Activated T-helper 17 cell treated with anti-CD3 and anti-CD28 coated beads, Interleukin-2, amount 50 U/mL, for 72 hours (primary cell): ENCODE measurements at regions not wholly inside any gene's neighbourhood (a gene's known extent, or its start where the extent isn't known, plus 50 kb on each side); places are given as distances from the start of the nearest gene placed in this dataset.
"Not testable (repeated sequence)": the region's sequence is repeated elsewhere in the genome, so short reads cannot be mapped to it uniquely, and the experiment has no call there.

Experiments used
- ATAC-seq: fragments of 150-1000 bp; cut with Tn5 transposase; replicated peaks from 2 replicates; pipeline ENCODE4 v1.10.0; 2021; ENCODE audit warnings: mild to moderate bottlenecking, moderate library complexity
- H3K27ac Mint-ChIP-seq: one replicate; pipeline ENCODE4 v1.8.0; 2022; ENCODE audit warnings: mixed read lengths
- H3K27me3 Mint-ChIP-seq: one replicate; pipeline ENCODE4 v1.8.0; 2022; ENCODE audit warnings: mixed read lengths
- H3K36me3 Mint-ChIP-seq: one replicate; pipeline ENCODE4 v1.8.0; 2022; ENCODE audit warnings: low read depth, mild to moderate bottlenecking, mixed read lengths
- H3K4me1 Mint-ChIP-seq: one replicate; pipeline ENCODE4 v1.8.0; 2022; ENCODE audit warnings: mixed read lengths
- H3K4me3 Mint-ChIP-seq: one replicate; pipeline ENCODE4 v1.8.0; 2022; ENCODE audit warnings: mild to moderate bottlenecking, mixed read lengths
- H3K9me3 Mint-ChIP-seq: one replicate; pipeline ENCODE4 v1.8.0; 2022; ENCODE audit warnings: mixed read lengths

GRCh38 chr2:39563572-39563971, 102.1 kb upstream of the TMEM178A start:
- Mint-ChIP-seq H3K27ac (no peak overlapping the region), H3K9me3 (peaks cover 17% of the 10 kb centered on the region), H3K27me3 (no peaks in the 10 kb centered on the region), H3K36me3 (no peaks in the 10 kb centered on the region), H3K4me3 (no peak overlapping the region), H3K4me1 (no peaks in the 10 kb centered on the region)
- no peak for ATAC-seq

- no peaks in the 10 kb centered on the region for H3K27me3 Mint-ChIP-seq
- H3K27ac Mint-ChIP-seq = no peak overlapping the region
- H3K4me3 Mint-ChIP-seq = no peak overlapping the region
- no peak for ATAC-seq
- peaks cover 17% of the 10 kb centered on the region for H3K9me3 Mint-ChIP-seq
- no peaks in the 10 kb centered on the region for H3K36me3 Mint-ChIP-seq
- no peaks in the 10 kb centered on the region for H3K4me1 Mint-ChIP-seq
Measured at GRCh38 chr2:39567507-39567906, 98.2 kb upstream of the TMEM178A start.

- no peaks in the 10 kb centered on the region for H3K27me3 Mint-ChIP-seq
- no peaks in the 10 kb centered on the region for H3K36me3 Mint-ChIP-seq
- H3K4me1 Mint-ChIP-seq = no peaks in the 10 kb centered on the region
- H3K9me3 Mint-ChIP-seq = peaks cover 12% of the 10 kb centered on the region
- no peak overlapping the region for H3K27ac Mint-ChIP-seq
- no peak for ATAC-seq
- H3K4me3 Mint-ChIP-seq = no peak overlapping the region
Measured at GRCh38 chr2:39568116-39568515, 97.6 kb upstream of the TMEM178A start.

GRCh38 chr2:39568561-39569006, 97.1 kb upstream of the TMEM178A start:
- Mint-ChIP-seq H3K4me3 (no peak overlapping the region), H3K27ac (no peak overlapping the region), H3K27me3 (no peaks in the 10 kb centered on the region), H3K36me3 (no peaks in the 10 kb centered on the region), H3K9me3 (peaks cover 7% of the 10 kb centered on the region), H3K4me1 (no peaks in the 10 kb centered on the region)
- ATAC-seq = no peak

- no peaks in the 10 kb centered on the region for H3K36me3 Mint-ChIP-seq
- no peaks in the 10 kb centered on the region for H3K27me3 Mint-ChIP-seq
- no peak overlapping the region for H3K4me3 Mint-ChIP-seq
- no peak overlapping the region for H3K27ac Mint-ChIP-seq
- H3K9me3 Mint-ChIP-seq = no peaks in the 10 kb centered on the region
- H3K4me1 Mint-ChIP-seq = no peaks in the 10 kb centered on the region
- no peak for ATAC-seq
Measured at GRCh38 chr2:39570130-39570555, 95.6 kb upstream of the TMEM178A start.

GRCh38 chr2:39570614-39571013, 95.1 kb upstream of the TMEM178A start:
- H3K27me3 Mint-ChIP-seq = no peaks in the 10 kb centered on the region
- H3K27ac Mint-ChIP-seq = no peak overlapping the region
- no peaks in the 10 kb centered on the region for H3K9me3 Mint-ChIP-seq
- H3K4me1 Mint-ChIP-seq = no peaks in the 10 kb centered on the region
- no peaks in the 10 kb centered on the region for H3K36me3 Mint-ChIP-seq
- no peak overlapping the region for H3K4me3 Mint-ChIP-seq
- ATAC-seq = no peak

GRCh38 chr2:39571111-39571731, 94.5 kb upstream of the TMEM178A start:
- H3K4me3 Mint-ChIP-seq = no peak overlapping the region
- H3K27ac Mint-ChIP-seq = no peak overlapping the region
- no peak for ATAC-seq
- H3K4me1 Mint-ChIP-seq = no peaks in the 10 kb centered on the region
- no peaks in the 10 kb centered on the region for H3K9me3 Mint-ChIP-seq
- no peaks in the 10 kb centered on the region for H3K27me3 Mint-ChIP-seq
- no peaks in the 10 kb centered on the region for H3K36me3 Mint-ChIP-seq

GRCh38 chr2:39573276-39573675, 92.4 kb upstream of the TMEM178A start:
- Mint-ChIP-seq H3K36me3 (no peaks in the 10 kb centered on the region), H3K4me3 (no peak overlapping the region), H3K9me3 (no peaks in the 10 kb centered on the region), H3K4me1 (no peaks in the 10 kb centered on the region), H3K27me3 (no peaks in the 10 kb centered on the region), H3K27ac (no peak overlapping the region)
- ATAC-seq = no peak

GRCh38 chr2:39581866-39582265, 83.9 kb upstream of the TMEM178A start:
- no peak overlapping the region for H3K27ac Mint-ChIP-seq
- H3K9me3 Mint-ChIP-seq = peaks cover 5% of the 10 kb centered on the region
- no peaks in the 10 kb centered on the region for H3K4me1 Mint-ChIP-seq
- no peaks in the 10 kb centered on the region for H3K36me3 Mint-ChIP-seq
- H3K27me3 Mint-ChIP-seq = peaks cover 4% of the 10 kb centered on the region
- ATAC-seq = no peak
- no peak overlapping the region for H3K4me3 Mint-ChIP-seq

GRCh38 chr2:39583213-39583612, 82.5 kb upstream of the TMEM178A start:
- no peak for ATAC-seq
- Mint-ChIP-seq H3K4me3 (no peak overlapping the region), H3K4me1 (no peaks in the 10 kb centered on the region), H3K9me3 (peaks cover 5% of the 10 kb centered on the region), H3K27ac (no peak overlapping the region), H3K27me3 (peaks cover 4% of the 10 kb centered on the region), H3K36me3 (no peaks in the 10 kb centered on the region)

- no peak overlapping the region for H3K27ac Mint-ChIP-seq
- H3K36me3 Mint-ChIP-seq = no peaks in the 10 kb centered on the region
- H3K27me3 Mint-ChIP-seq = peaks cover 4% of the 10 kb centered on the region
- peaks cover 5% of the 10 kb centered on the region for H3K9me3 Mint-ChIP-seq
- no peak for ATAC-seq
- H3K4me1 Mint-ChIP-seq = no peaks in the 10 kb centered on the region
- H3K4me3 Mint-ChIP-seq = no peak overlapping the region
Measured at GRCh38 chr2:39583781-39584180, 81.9 kb upstream of the TMEM178A start.

- no peak for ATAC-seq
- H3K9me3 Mint-ChIP-seq = peaks cover 5% of the 10 kb centered on the region
- H3K4me1 Mint-ChIP-seq = no peaks in the 10 kb centered on the region
- H3K27ac Mint-ChIP-seq = no peak overlapping the region
- H3K4me3 Mint-ChIP-seq = no peak overlapping the region
- H3K36me3 Mint-ChIP-seq = no peaks in the 10 kb centered on the region
- H3K27me3 Mint-ChIP-seq = peaks cover 4% of the 10 kb centered on the region
Measured at GRCh38 chr2:39584283-39584965, 81.3 kb upstream of the TMEM178A start.

GRCh38 chr2:39585531-39585930, 80.2 kb upstream of the TMEM178A start:
- not testable (repeated sequence) for H3K36me3 Mint-ChIP-seq

GRCh38 chr2:39587168-39587567, 78.5 kb upstream of the TMEM178A start:
- H3K27me3 Mint-ChIP-seq = peaks cover 4% of the 10 kb centered on the region
- no peak overlapping the region for H3K4me3 Mint-ChIP-seq
- no peaks in the 10 kb centered on the region for H3K9me3 Mint-ChIP-seq
- no peak for ATAC-seq
- H3K4me1 Mint-ChIP-seq = no peaks in the 10 kb centered on the region
- H3K36me3 Mint-ChIP-seq = no peaks in the 10 kb centered on the region
- H3K27ac Mint-ChIP-seq = no peak overlapping the region

More at GRCh38 chr2:39585531-39585930, 80.2 kb upstream of the TMEM178A start:
- H3K9me3 Mint-ChIP-seq, H3K27ac Mint-ChIP-seq, ATAC-seq, H3K27me3 Mint-ChIP-seq, H3K4me1 Mint-ChIP-seq, H3K4me3 Mint-ChIP-seq: not testable (repeated sequence)

GRCh38 chr2:39587641-39588040, 78.1 kb upstream of the TMEM178A start:
- ATAC-seq = no peak

More at GRCh38 chr2:39587641-39588040, 78.1 kb upstream of the TMEM178A start:
- Mint-ChIP-seq H3K4me1 (no peaks in the 10 kb centered on the region), H3K27me3 (peaks cover 4% of the 10 kb centered on the region), H3K36me3 (no peaks in the 10 kb centered on the region), H3K4me3 (no peak overlapping the region), H3K27ac (no peak overlapping the region), H3K9me3 (no peaks in the 10 kb centered on the region)
